Lower lobe of right lung (tissue), 2 donors: ENCODE measurements at regions not wholly inside any gene's neighbourhood (a gene's known extent, or its start where the extent isn't known, plus 50 kb on each side); places are given as distances from the start of the nearest gene placed in this dataset.

ENCODE experiments used
- ATAC-seq, 2 donors: fragments of 200-7000 bp; cut with Tn5 transposase; one replicate each; pipeline ENCODE4 v1.9.1; 2020 to 2022; ENCODE audit warnings: mild to moderate bottlenecking in 2 of 2, moderate library complexity in 2 of 2
- DNase-seq: peaks from one replicate; pipeline ENCODE4 v3.0.0-alpha.2; 2020
- H3K27ac ChIP-seq: fragments of 200-600 bp; one replicate; pipeline ENCODE4 v1.8.0; 2022
- H3K27me3 ChIP-seq: fragments of 200-600 bp; one replicate; pipeline ENCODE4 v1.8.0; 2022; ENCODE audit warnings: low read depth
- H3K36me3 ChIP-seq: fragments of 200-600 bp; one replicate; pipeline ENCODE4 v1.8.0; 2022; ENCODE audit warnings: mild to moderate bottlenecking
- H3K4me1 ChIP-seq: fragments of 200-600 bp; one replicate; pipeline ENCODE4 v1.8.0; 2022
- H3K4me3 ChIP-seq: fragments of 200-600 bp; one replicate; pipeline ENCODE4 v1.8.0; 2022; ENCODE audit warnings: mild to moderate bottlenecking
- H3K9me3 ChIP-seq: fragments of 200-600 bp; one replicate; pipeline ENCODE4 v1.8.0; 2022
- CTCF ChIP-seq: fragments of 200-600 bp; IDR thresholded peaks from one replicate; pipeline ENCODE4 v1.8.0; 2022; ENCODE audit warnings: antibody characterized with exemption, mild to moderate bottlenecking
- intact Hi-C: fragments of 100-400 bp; cut with DNase I; formaldehyde crosslinking; loops from one replicate; pipeline ENCODE4 v1.11.0; 2022
- donor health status: DM: no; HTN: yes; CAD: no; lungs with severe emphysema.

- Histone ChIP-seq H3K36me3 (no peaks in the 10 kb centered on the region), H3K9me3 (no peaks in the 10 kb centered on the region), H3K4me3 (no peak overlapping the region), H3K4me1 (no peaks in the 10 kb centered on the region), H3K27me3 (no peaks in the 10 kb centered on the region), H3K27ac (no peak overlapping the region)
- ATAC-seq (no peak), DNase-seq (no peak)
- TF ChIP-seq CTCF: no peak
- intact Hi-C loops: no loop called here
These were observed 1037.1 kb upstream of the NUDT12 start for GRCh38 chr5:104599726-104600125.

GRCh38 chr5:104598285-104598684 is 1035.7 kb upstream of the NUDT12 start:
- H3K4me1 ChIP-seq: no peaks in the 10 kb centered on the region
- H3K27me3 ChIP-seq: no peaks in the 10 kb centered on the region
- H3K4me3 ChIP-seq: no peak overlapping the region
- ATAC-seq (no peak), DNase-seq (no peak)
- intact Hi-C loops: no loop called here
- no peak overlapping the region for H3K27ac ChIP-seq
- no peaks in the 10 kb centered on the region for H3K36me3 ChIP-seq
- TF ChIP-seq CTCF: no peak
- H3K9me3 ChIP-seq: peaks cover 3% of the 10 kb centered on the region

- no peak overlapping the region for H3K27ac ChIP-seq
These were observed 1032.3 kb upstream of the NUDT12 start for GRCh38 chr5:104594850-104595249.

GRCh38 chr5:104576677-104577076 is 1014.1 kb upstream of the NUDT12 start:
- intact Hi-C loops: no loop called here
- ATAC-seq (no peak), DNase-seq (no peak)
- Histone ChIP-seq H3K27ac (no peak overlapping the region), H3K36me3 (no peaks in the 10 kb centered on the region), H3K27me3 (no peaks in the 10 kb centered on the region), H3K4me1 (no peaks in the 10 kb centered on the region), H3K9me3 (no peaks in the 10 kb centered on the region), H3K4me3 (no peak overlapping the region)
- TF ChIP-seq CTCF: no peak

More at GRCh38 chr5:104594850-104595249, 1032.3 kb upstream of the NUDT12 start:
- no peak for DNase-seq
- ATAC-seq: no peak
- Histone ChIP-seq H3K36me3 (no peaks in the 10 kb centered on the region), H3K27me3 (no peaks in the 10 kb centered on the region), H3K4me3 (no peak overlapping the region), H3K9me3 (peaks cover 3% of the 10 kb centered on the region), H3K4me1 (no peaks in the 10 kb centered on the region)
- intact Hi-C loops: no loop called here
- TF ChIP-seq CTCF: no peak

GRCh38 chr5:104573949-104574709 is 1011.5 kb upstream of the NUDT12 start:
- no peak overlapping the region for H3K27ac ChIP-seq
- H3K27me3 ChIP-seq: no peaks in the 10 kb centered on the region
- no peaks in the 10 kb centered on the region for H3K9me3 ChIP-seq
- no peak for TF ChIP-seq CTCF
- H3K36me3 ChIP-seq: no peaks in the 10 kb centered on the region
- intact Hi-C loops: no loop called here
- DNase-seq: no peak
- H3K4me3 ChIP-seq: no peak overlapping the region
- ATAC-seq: no peak
- H3K4me1 ChIP-seq: no peaks in the 10 kb centered on the region
